Nephron progenitor cell (in vitro differentiated cells): ENCODE measurements at regions not wholly inside any gene's neighbourhood (a gene's known extent, or its start where the extent isn't known, plus 50 kb on each side); places are given as distances from the start of the nearest gene placed in this dataset.

Source experiments
- DNase-seq: peaks from one replicate; pipeline ENCODE4 v3.0.0; 2021
- H3K27ac Mint-ChIP-seq: 2 replicates; pipeline ENCODE4 v1.8.0; 2021; ENCODE audit warnings: mild to moderate bottlenecking, moderate library complexity, mixed read lengths
- H3K27me3 Mint-ChIP-seq: 2 replicates; pipeline ENCODE4 v1.8.0; 2021; ENCODE audit warnings: mild to moderate bottlenecking, low read depth, mixed read lengths; ENCODE audit not compliant: poor library complexity
- H3K36me3 Mint-ChIP-seq: 2 replicates; pipeline ENCODE4 v1.8.0; 2021; ENCODE audit warnings: low read depth, mixed read lengths
- H3K4me1 Mint-ChIP-seq: 2 replicates; pipeline ENCODE4 v1.8.0; 2021; ENCODE audit warnings: mixed read lengths
- H3K4me3 Mint-ChIP-seq: 2 replicates; pipeline ENCODE4 v1.8.0; 2021; ENCODE audit warnings: mild to moderate bottlenecking, moderate library complexity, mixed read lengths
- H3K9me3 Mint-ChIP-seq: 2 replicates; pipeline ENCODE4 v1.8.0; 2021; ENCODE audit warnings: mild to moderate bottlenecking, moderate library complexity, mixed read lengths
- TF ChIP-seq, protein P1 (sequence below): fragments of 200-600 bp; sonication (generic); IDR thresholded peaks from 2 replicates; pipeline ENCODE4 v1.5.0; 2021; ENCODE audit warnings: antibody characterized with exemption

DNA sequence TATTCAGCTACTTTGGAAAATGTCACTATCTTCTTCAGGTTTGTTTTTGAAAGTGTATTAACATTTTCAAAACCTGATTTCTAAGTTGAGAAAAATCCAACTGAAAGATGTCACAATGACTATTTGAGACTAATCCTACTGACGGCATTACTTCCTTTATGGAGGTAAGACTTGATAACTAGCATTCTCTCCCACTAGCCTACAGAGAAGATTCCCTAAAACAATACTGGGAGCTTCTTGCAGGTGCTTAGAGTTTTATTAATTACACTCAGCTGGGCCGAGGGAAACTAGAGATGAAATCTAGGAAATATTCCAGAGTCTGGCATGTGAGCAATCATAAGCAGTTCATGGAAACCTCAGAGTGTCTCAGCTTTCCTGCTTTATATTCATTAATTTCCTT, 114.0 kb downstream of the LCA5 start:
- Mint-ChIP-seq H3K27ac (no peak overlapping the region), H3K4me1 (no peaks in the 10 kb centered on the region), H3K36me3 (no peaks in the 10 kb centered on the region), H3K27me3 (peaks cover 2% of the 10 kb centered on the region), H3K9me3 (no peaks in the 10 kb centered on the region), H3K4me3 (no peak overlapping the region)
- no peak for DNase-seq
- TF ChIP-seq, protein P1, sequence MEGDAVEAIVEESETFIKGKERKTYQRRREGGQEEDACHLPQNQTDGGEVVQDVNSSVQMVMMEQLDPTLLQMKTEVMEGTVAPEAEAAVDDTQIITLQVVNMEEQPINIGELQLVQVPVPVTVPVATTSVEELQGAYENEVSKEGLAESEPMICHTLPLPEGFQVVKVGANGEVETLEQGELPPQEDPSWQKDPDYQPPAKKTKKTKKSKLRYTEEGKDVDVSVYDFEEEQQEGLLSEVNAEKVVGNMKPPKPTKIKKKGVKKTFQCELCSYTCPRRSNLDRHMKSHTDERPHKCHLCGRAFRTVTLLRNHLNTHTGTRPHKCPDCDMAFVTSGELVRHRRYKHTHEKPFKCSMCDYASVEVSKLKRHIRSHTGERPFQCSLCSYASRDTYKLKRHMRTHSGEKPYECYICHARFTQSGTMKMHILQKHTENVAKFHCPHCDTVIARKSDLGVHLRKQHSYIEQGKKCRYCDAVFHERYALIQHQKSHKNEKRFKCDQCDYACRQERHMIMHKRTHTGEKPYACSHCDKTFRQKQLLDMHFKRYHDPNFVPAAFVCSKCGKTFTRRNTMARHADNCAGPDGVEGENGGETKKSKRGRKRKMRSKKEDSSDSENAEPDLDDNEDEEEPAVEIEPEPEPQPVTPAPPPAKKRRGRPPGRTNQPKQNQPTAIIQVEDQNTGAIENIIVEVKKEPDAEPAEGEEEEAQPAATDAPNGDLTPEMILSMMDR: no peak

DNA sequence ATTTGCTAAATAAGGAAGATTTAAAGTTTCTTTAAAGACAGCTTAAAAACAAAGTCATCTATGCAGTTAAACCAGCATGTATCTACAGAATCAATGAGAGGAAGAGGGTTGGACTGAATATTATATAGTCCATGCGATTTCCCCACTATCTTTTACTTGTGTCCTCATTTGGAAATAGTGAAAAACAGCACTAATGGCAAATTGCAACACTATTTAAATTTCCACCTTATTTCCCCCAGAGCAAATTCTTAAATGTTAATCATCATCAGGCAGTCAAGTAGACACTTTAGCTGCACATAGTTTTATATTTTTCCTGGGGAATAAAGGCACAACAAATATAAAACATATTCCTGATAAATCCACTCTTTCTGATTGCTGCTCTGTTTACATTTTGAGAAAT, 114.6 kb downstream of the LCA5 start:
- Mint-ChIP-seq H3K4me3 (no peak overlapping the region), H3K4me1 (no peaks in the 10 kb centered on the region), H3K36me3 (no peaks in the 10 kb centered on the region), H3K27me3 (peaks cover 2% of the 10 kb centered on the region), H3K27ac (no peak overlapping the region), H3K9me3 (no peaks in the 10 kb centered on the region)
- TF ChIP-seq, protein P1: no peak
- DNase-seq: no peak

DNA sequence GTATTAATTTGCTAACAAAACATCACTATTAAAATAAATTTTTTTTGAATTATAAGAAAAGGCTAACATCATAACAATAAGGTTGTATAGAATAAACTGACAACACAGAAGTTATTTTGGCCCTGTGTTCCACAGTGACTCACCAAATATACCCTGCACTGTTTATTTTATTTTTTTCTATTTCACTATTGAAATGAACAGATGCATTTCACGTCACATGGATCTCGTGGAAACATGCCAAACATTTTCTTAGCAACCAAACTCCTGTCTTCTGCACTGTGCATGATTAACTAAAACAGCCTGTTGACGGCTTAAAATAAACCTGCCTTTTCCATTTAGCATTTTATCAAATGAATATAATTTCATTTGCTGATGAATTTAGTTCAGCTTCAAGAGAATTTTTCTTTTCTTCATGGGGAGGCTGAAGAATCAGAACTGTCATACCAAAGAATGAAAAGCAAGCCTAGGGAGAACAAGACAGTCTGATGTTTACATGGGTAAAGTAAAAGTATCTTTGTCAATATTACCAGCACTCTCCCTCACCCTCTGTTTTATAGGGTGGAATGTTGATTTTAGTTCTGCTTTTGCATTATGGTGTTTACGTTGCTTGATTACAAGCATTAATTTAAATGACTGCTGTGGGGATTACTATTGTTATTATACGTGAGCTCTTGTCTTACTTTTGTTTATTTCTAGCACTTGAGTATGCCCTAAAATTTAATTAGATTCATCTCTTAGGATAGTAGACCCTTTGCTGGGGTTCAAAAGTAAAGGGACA, 115.3 kb downstream of the LCA5 start:
- Mint-ChIP-seq H3K36me3 (no peaks in the 10 kb centered on the region), H3K9me3 (no peaks in the 10 kb centered on the region), H3K27ac (no peak overlapping the region), H3K4me3 (no peak overlapping the region), H3K4me1 (no peaks in the 10 kb centered on the region), H3K27me3 (peaks cover 2% of the 10 kb centered on the region)
- no peak for DNase-seq
- TF ChIP-seq, protein P1: no peak

DNA sequence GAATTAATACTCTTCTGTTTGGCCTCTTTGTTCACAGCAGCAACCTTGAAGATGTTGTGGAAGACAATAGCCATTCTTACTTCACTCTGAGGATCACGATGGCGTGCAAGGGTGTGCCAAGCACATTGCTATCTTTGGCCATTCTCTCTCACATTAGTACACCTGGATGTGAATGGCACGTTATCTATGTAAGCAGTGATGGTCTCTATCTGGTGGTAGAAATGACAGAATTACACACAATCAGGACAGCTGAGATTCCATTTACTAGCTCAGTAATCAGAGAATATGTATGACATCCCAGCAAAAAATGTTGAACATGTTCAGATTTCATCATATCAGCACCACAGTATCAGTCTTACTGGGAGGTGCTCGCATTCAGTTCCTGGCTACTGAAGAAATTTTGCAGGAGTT, 116.2 kb downstream of the LCA5 start:
- Mint-ChIP-seq H3K36me3 (no peaks in the 10 kb centered on the region), H3K27me3 (peaks cover 2% of the 10 kb centered on the region), H3K4me1 (no peaks in the 10 kb centered on the region), H3K27ac (no peak overlapping the region), H3K9me3 (no peaks in the 10 kb centered on the region), H3K4me3 (no peak overlapping the region)
- TF ChIP-seq, protein P1: no peak
- no peak for DNase-seq

DNA sequence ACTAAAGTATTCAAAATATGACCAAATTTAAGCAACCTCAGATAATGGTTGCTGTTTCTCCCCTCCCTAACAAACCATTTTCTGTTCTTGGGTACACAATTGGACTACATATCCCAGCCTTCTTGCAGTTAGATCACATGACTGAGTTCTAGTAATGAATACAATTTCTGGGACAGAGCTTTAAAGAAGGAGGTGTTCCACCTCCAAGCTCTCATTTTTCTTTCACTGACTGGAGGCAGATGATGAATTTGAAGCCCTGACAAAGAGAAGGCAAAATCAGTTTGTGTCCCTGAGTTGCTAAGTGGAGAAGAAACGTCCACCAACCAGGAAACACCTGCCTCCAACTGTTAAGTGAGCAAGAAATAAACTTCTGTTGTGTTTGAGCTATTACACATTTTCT, 117.2 kb downstream of the LCA5 start:
- Mint-ChIP-seq H3K27ac (no peak overlapping the region), H3K27me3 (peaks cover 3% of the 10 kb centered on the region), H3K36me3 (no peaks in the 10 kb centered on the region), H3K4me3 (no peak overlapping the region), H3K9me3 (no peaks in the 10 kb centered on the region), H3K4me1 (no peaks in the 10 kb centered on the region)
- DNase-seq: no peak
- TF ChIP-seq, protein P1: no peak

DNA sequence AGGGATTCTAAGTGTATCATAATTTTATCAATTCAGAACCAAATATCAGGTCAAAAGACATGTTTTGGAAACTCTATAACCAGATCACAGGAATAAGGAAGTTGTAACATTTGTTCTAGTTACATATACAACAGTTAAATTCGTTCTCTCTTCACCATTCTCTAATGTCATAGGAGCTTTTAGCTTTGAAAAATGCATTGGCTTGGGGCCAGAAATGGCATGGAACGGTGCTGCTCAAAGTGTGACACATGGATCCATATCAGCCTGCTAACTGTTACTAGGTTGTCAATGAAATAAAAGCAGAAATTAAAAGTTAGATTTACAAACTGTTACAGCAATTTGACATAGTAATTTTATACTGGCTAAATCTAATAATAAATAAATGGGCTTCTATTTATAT, 120.3 kb downstream of the LCA5 start:
- DNase-seq: no peak
- no peak overlapping the region for H3K4me3 Mint-ChIP-seq
- H3K9me3 Mint-ChIP-seq: no peaks in the 10 kb centered on the region
- no peaks in the 10 kb centered on the region for H3K36me3 Mint-ChIP-seq
- H3K4me1 Mint-ChIP-seq: no peaks in the 10 kb centered on the region
- TF ChIP-seq, protein P1: no peak
- H3K27me3 Mint-ChIP-seq: peaks cover 3% of the 10 kb centered on the region
- no peak overlapping the region for H3K27ac Mint-ChIP-seq
